G401 (cell line): ENCODE measurements at regions not wholly inside any gene's neighbourhood (a gene's known extent, or its start where the extent isn't known, plus 50 kb on each side); places are given as distances from the start of the nearest gene placed in this dataset.
"Not testable (repeated sequence)": the region's sequence is repeated elsewhere in the genome, so short reads cannot be mapped to it uniquely, and the experiment has no call there.

ENCODE experiments used
- DNase-seq: peaks from one replicate; pipeline ENCODE4 v3.0.0-alpha.2; 2015; ENCODE audit warnings: low spot score
- in situ Hi-C: cut with HindIII; loops from 2 replicates; pipeline ENCODE4 v1.10.0; 2016; ENCODE audit warnings: low sequenced_read_pairs, mixed read lengths

DNA sequence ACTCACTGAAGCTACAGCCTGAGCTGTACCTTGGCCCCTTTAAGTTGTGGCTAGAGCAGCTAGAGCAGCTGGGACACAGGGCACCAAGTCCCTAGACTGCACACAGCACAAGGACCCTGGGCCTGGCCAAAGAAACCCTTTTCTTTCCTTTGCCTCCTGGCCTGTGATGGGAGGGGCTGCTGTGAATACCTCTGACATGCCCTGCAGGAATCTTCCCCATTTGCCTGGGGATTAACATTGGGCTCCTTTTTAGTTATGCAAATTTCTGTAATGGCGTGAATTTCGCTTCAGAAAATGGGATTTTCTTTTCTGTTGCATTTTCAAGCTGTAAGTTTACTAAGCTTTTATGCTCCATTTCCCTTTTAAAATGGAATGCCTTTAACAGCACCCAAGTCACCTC lies 611.2 kb upstream of the ARPP21 start:
- in situ Hi-C loops = no loop called here
- no peak for DNase-seq

DNA sequence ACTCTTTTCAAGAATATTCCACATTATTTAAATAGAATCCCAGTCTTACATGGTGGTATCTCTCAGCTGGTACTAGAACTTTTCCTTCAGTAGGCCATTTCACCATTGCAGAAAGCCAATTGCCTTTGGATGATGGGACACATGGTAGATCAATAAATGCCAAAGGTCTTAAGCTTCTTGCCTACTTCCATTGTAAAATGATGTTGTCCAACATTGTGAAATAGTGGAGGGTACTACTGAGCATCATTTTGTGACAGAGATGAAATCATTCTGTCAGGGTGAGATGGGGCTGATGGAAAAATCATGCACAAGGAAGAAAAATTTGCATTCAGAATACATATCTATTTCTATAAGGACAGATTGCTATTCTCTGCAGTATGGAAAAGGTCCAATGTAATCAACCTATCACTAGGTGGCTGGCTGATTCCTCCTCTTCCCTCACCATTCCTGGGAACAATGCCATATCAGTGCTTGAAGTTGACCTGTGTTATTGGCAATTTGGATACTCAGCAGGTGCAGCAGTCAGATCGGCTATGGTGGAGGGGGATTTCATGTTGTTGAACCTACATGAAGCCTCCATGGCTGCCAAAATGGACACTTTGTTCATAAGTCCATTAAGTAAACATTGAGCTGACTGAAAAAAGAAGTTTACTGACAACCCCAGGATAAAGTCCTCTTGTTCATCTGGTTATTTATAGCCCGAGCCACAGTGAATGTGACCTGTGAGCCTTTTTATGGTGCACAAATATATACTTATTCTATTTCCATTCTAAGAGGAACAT lies 596.9 kb upstream of the ARPP21 start:
- in situ Hi-C loops = no loop called here

DNA sequence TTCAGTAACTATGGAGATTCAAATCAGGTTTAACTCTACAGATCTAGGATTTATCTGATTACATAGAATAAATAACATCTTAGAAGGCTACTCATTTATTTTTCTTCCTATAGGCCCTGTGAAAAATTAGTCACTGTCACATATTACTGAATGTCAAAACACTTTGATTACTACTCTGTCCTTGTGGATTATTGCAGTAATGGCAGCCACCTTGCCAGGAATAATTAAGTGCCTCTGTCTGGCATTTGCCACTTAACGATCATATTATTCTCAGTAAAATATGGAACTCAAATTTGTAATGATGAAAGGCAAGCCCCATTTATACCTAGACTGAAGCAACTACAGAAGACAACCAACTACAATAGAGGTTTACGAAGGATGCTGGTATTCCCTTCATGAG lies 596.3 kb upstream of the ARPP21 start:
- in situ Hi-C loops = no loop called here
- DNase-seq = peak; percentile 11

More for the DNA sequence above, 596.9 kb upstream of the ARPP21 start:
- DNase-seq = peak; percentile 92

DNA sequence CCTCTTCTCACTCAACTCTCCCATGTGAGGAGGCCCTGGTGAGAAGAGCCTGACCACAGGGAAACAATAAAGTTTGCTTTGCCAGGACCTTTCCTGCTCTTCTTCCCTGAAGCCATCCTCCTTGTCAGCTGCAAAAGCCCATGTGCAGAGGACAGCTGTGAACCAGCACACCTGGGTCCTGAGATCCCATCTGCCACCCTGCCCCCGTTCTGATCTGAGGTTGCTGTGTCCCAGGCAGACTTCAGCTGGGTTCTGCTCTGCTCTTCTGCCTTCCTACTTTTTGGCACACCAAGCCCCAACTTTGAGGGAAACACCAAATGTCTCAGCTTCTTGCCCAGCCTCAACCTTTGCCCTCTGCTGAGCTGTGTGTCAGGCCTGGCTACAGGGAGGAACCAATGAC lies 595.1 kb upstream of the ARPP21 start:
- in situ Hi-C loops = no loop called here
- DNase-seq = no peak

DNA sequence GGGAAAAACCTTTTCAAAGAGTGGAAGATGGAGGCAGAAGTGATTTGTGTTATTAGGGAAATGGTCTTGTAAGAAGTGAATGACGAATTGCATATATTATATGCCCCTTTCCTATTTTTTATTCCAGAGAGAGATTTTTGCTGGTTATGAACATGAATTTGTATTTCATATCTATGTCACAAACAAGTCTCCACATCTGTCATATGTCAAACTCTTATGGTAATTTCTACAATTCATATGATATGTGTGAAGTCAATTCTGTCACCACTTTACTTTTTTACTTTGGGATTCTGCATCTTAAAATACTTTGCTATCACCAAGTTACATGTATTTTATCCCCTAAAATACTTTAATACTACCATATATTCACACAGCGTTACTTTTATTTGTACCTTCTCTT lies 594.2 kb upstream of the ARPP21 start:
- in situ Hi-C loops = no loop called here
- no peak for DNase-seq

DNA sequence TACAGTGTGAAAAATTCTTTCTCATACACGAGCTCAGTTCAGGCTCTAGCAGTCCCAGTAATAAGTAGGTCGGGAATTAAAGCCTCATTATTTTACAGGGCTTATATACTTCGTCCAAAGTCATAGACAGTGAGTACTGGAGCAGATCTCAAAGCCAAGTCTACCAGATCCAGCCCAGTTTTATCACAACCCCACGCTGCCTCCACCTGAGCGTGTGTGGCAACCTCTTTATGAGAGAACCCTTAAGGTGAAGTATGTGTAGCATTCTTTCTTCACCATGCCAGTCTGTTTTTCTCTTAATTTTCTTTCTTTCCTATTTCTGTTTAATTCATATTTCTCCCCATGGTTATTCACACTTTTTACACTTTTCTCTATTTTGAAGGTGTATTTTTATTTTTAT lies 574.6 kb upstream of the ARPP21 start:
- in situ Hi-C loops = no loop called here
- no peak for DNase-seq

DNA sequence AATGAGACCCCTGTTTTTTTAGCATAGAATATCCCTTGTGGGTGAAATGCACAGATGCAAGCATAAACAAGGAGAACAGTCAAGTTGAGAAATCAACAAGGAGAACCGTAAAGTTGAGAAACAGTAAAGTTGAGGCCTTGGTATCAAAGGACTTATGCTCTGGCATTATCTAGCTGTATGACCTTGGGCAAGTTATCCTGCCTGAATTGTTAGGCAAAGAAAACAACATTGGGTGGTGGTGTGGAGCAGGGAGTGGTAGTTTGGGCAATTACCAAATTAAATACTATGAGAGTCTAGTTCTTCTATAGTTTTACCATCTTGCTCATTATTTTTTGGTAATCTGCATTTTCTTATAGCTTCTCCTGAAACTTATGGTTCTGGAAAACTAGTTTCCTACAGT lies 573.4 kb upstream of the ARPP21 start:
- no peak for DNase-seq
- in situ Hi-C loops = no loop called here

DNA sequence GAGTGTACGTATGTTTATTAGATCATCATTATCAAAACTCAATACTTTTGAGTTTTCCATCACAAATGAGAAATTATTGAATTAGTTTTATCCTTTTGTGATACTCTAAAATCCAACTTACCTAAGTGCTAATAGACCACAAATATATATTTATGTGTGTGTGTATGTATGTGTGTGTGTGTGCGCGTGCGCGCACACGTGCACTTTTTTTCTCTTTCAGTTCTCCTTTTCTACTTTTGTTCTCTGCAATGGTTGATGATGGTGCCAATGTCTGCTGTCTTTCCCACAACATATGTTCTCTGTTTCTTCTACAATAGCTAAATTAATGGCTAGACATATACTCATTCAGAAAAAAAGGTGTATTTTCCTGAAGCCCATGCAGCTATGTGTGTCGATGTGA lies 571.6 kb upstream of the ARPP21 start:
- in situ Hi-C loops = no loop called here
- no peak for DNase-seq

DNA sequence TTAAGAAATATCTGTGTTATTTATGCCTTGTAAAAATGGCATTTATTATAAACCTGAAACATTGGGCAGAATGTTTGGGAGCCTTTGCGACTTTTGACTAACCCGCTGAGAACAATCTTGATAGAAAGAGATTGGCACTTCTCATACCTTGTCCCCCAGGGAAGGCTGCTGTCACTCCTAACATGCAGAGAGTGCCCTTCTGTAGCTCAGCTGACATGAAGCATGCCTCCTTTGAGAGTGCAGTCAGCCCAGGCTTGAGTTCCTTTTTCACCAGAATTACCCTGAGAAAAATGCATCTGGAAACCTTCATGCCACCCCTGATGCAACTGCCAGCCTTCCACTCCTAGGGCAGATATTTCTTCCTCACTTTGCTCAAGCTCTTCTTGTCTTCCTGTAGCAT lies 569.2 kb upstream of the ARPP21 start:
- no peak for DNase-seq
- in situ Hi-C loops = no loop called here

DNA sequence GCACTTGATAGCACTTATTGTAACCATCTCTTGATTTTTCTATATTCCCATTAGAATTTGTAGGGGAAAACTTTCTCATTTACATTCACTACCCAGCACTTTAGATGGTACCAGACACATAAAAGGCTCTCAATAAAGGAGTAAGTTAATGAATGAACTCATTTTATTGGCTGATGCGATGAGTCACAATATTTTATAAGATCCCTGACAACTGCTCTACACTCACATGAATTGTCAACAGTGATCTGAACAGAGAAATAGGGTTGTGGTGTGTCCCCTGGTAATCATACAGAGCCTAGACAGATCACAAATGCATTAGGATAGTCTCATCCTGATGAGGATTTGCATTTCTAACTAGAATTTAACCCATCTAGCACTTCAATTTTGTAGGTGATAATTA lies 567.6 kb upstream of the ARPP21 start:
- in situ Hi-C loops = no loop called here
- DNase-seq = no peak

DNA sequence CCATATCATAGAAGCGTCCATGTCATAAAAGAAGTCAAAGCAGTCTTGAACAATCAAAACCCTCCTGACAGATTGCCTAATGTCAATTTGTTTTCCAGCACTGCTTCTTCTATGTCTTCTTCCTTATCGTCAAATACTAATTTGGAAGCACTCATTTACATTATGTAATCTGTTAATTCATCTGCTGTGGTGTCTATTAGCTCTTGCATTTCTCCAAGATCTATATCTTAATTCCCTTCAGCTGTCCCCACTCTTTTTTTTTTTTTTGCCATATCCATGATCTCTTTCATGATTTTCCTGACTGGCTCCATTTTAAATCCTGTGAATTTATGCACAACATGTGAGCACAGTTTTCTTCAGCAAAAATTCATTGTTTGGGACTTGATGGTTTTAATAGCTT lies 560.5 kb upstream of the ARPP21 start:
- no peak for DNase-seq
- in situ Hi-C loops = no loop called here

DNA sequence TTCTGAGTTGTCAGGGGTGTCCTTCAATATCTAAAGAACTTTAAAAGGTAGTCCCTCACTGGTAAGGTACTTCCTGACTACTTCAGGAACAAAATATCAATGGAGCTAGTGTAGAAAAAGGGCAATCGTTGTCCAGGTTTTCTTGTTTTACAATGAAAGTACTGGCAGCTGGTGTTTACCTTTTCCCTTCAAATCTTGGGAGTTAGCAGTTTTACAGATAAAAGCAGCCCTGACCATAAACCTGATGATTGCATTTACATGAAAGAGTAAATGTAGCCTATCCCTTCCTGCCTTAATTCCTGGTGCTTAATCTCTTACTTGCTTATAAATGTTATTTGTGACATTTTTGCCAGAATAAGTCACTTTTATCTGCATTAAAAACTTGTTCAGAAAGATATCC lies 559.9 kb upstream of the ARPP21 start:
- in situ Hi-C loops = no loop called here
- DNase-seq = no peak

DNA sequence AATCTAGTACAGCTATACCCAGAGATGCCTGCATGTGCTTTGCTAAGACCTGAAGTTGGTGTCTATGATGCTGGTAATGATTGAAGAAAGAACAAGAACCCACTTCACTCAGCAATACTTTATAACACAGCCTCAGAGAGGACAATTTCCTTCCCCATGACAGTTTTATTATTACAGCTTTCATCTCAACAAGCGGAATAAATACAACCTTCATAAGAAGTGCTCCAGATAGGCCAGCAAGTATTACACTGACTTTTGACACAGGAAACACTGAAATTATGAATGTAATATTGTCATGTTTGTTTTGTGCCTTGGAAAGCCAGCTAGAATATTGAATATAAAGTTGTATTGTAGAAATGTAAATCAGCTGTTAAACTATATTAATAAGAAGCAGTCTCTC lies 557.4 kb upstream of the ARPP21 start:
- DNase-seq = peak; percentile 6
- in situ Hi-C loops = no loop called here

DNA sequence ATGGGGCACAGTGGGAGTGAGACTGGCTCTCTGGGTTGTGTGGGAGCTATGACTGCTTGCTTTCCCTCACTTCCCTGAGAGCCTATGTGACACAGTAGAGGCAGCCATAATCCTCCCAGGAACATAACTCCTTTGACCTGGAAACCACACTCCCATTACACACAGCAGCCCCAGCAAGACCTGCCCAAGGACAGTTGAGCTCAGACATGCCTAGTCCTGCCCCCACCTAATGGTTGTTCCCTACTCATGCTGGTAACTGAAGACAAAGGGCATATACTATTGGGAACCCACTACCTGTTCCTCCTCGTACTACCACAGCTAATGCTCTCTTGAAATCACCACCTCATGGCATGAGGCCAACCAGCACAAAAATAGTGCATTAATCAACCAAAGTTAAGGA lies 550.4 kb upstream of the ARPP21 start:
- in situ Hi-C loops = no loop called here
- DNase-seq = no peak

DNA sequence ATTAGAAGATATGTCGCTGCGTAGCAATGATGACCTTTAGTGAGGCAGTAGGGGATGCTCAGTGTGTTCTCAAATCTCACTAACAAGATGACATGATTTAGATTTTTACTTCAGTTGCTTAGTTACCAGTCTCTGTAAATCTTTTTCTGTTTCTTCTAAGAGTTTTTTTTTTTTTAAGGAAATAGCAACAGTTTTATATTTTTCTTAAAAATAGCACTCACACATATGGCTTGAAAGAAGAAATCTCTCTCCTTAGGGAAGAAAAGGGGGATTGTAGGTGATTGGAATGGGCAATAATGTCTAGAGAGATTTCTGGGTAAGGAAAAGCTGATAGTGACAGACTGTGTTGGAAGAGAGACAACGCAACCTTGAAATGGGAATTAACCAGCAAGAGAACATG lies 524.6 kb upstream of the ARPP21 start:
- no peak for DNase-seq
- in situ Hi-C loops = no loop called here

DNA sequence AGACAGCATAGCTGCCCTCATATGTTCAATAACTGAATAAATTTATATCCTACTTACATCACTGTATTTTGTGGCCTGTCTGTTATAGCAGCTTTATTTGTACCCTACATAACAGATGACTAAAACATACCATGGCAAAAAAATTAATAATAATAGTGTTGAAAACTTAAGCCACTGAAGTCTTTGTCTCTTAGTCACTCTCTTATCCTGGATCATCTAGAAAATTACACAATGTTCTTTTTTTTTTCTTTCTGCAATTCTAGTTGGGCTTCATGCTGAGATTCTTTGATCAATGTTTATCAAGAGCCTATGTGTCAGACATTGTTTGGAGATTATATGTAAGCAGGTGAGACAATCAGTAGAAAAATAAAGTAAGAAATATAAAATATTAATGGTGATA lies 519.3 kb upstream of the ARPP21 start:
- DNase-seq = no peak
- in situ Hi-C loops = no loop called here

DNA sequence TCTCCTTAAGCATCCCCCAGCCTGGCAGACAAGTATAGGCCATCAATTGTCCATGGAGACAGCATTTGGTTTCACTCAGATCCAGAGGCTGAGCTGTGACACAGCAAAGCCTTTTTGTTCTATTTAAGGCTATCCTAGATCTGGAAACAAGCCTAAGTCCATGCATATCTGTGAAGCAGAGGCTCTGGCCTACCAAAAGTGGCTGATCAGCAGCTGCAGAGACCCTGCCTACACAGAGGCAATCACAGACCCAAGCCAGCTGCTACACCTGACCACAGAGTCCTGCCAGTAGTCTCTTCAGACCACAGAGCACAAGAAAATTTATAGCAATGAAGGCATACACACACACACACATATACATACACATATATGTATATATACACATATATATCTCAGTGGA lies 501.7 kb upstream of the ARPP21 start:
- no peak for DNase-seq
- in situ Hi-C loops = no loop called here

DNA sequence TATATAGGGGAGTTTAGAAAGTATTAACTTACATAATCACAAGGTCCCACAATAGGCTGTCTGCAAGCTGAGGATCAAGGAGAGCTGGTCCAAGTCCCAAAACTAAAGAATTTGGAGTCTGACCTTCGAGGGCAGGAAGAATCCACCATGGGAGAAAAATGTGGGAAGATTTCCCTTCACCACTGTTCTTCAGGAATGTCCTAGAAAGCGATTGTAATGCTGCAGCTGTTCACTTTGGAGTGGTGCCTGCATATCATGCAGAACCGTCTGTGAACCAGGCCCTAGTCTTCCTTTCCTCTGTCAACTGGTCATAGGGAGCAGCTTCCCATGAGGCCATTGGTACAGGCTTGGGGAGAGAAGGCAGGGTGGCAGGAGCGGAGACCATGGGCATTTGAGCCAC lies 497.9 kb upstream of the ARPP21 start:
- DNase-seq = no peak
- in situ Hi-C loops = no loop called here

DNA sequence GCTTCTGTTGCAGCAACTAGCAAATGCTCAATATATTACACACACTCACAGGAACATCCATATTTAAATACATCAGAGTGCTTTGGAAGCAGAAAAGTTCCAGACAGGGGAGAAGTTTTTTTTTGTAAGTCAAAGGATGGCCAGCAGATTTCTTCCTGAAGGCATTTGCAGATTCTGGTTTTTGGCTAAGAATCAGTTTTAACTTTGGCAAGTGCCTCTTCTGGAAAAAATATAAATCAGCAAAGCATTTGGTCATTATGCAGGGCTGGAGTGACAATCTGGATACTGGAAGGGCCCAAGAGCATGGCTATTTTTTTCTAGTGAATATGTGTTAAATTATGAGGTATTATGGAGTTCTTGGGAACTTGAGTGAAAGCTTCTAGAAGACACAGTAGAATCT lies 495.3 kb upstream of the ARPP21 start:
- in situ Hi-C loops = no loop called here
- peak; percentile 34 for DNase-seq

DNA sequence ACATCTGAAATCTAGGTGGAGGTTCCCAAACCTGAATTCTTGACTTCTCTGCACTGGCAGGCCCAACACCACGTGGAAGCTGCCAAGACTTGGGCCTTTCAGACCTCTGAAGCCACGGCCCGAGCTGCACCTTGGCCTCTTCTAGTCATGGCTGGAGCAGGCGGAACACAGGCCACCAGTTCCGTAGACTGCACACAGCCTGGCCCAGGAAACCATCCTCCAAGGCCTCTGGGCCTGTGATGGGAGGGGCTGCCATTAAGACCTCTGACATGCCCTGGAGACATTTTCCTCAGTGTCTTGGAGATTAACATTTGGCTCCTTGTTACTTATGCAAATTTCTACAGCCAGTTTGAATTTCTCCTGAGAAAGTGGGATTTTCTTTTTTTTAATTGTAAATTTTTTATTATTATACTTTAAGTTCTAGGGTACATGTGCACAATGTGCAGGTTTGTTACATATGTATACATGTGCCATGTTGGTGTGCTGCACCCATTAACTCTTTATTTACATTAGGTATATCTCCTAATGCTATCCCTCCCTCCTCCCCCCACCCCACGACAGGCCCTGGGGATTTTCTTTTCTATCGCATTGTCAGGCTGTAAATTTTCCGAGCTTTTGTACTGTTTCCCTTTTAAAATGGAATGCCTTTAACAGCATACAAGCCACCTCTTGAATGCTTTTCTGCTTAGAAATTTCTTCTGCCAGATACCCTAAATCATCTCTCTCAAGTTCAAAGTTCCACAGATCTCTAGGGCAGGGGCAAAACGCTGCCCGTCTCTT lies 492.9 kb upstream of the ARPP21 start:
- in situ Hi-C loops, DNase-seq: not testable (repeated sequence)
